Bone marrow (tissue), 2 donors: ENCODE measurements at regions not wholly inside any gene's neighbourhood (a gene's known extent, or its start where the extent isn't known, plus 50 kb on each side); places are given as distances from the start of the nearest gene placed in this dataset.
"Not testable (repeated sequence)": the region's sequence is repeated elsewhere in the genome, so short reads cannot be mapped to it uniquely, and the experiment has no call there.

Experiments used
- DNase-seq, 2 donors: peaks; one replicate each; lab custom pipeline; 2025; lab: John Stamatoyannopoulos, UW

GRCh38 chr2:16238786-16239185 is 298.4 kb downstream of the MYCN start:
- DNase-seq = no peak

- no peak for DNase-seq
Observed at GRCh38 chr2:16238001-16238761, 297.8 kb downstream of the MYCN start.

GRCh38 chr2:16235747-16236146 is 295.4 kb downstream of the MYCN start:
- DNase-seq = no peak

GRCh38 chr2:16235291-16235690 is 294.9 kb downstream of the MYCN start:
- DNase-seq = not testable (repeated sequence)

GRCh38 chr2:16228951-16229350 is 288.6 kb downstream of the MYCN start:
- no peak for DNase-seq

- no peak for DNase-seq
Observed at GRCh38 chr2:16228471-16228870, 288.1 kb downstream of the MYCN start.

GRCh38 chr2:16227811-16228462 is 287.6 kb downstream of the MYCN start:
- no peak for DNase-seq

- no peak for DNase-seq
Observed at GRCh38 chr2:16226943-16227664, 286.8 kb downstream of the MYCN start.

- DNase-seq = no peak
Observed at GRCh38 chr2:16226381-16226780, 286.0 kb downstream of the MYCN start.

- DNase-seq = no peak
Observed at GRCh38 chr2:16225545-16225944, 285.2 kb downstream of the MYCN start.

- DNase-seq = no peak
Observed at GRCh38 chr2:16225071-16225470, 284.7 kb downstream of the MYCN start.

GRCh38 chr2:16224298-16225045 is 284.1 kb downstream of the MYCN start:
- DNase-seq = no peak

GRCh38 chr2:16223841-16224177 is 283.5 kb downstream of the MYCN start:
- DNase-seq = no peak

- no peak for DNase-seq
Observed at GRCh38 chr2:16223161-16223840, 283.0 kb downstream of the MYCN start.

GRCh38 chr2:16222326-16222725 is 282.0 kb downstream of the MYCN start:
- DNase-seq = no peak

GRCh38 chr2:16221461-16222010 is 281.2 kb downstream of the MYCN start:
- no peak for DNase-seq

GRCh38 chr2:16219292-16219975 is 279.1 kb downstream of the MYCN start:
- no peak for DNase-seq

- peak in 1 of 2 donors; percentile 2 for DNase-seq
Observed at GRCh38 chr2:16218625-16219024, 278.3 kb downstream of the MYCN start.

GRCh38 chr2:16218161-16218560 is 277.8 kb downstream of the MYCN start:
- DNase-seq = no peak

GRCh38 chr2:16217741-16218140 is 277.4 kb downstream of the MYCN start:
- not testable (repeated sequence) for DNase-seq

- DNase-seq = no peak
Observed at GRCh38 chr2:16217291-16217690, 276.9 kb downstream of the MYCN start.
